ENCODE measurements at regions not wholly inside any gene's neighbourhood (a gene's known extent, or its start where the extent isn't known, plus 50 kb on each side); places are given as distances from the start of the nearest gene placed in this dataset.
"Not testable (repeated sequence)": the region's sequence is repeated elsewhere in the genome, so short reads cannot be mapped to it uniquely, and the experiment has no call there.

- no peak for DNase-seq
Measured at GRCh38 chr5:174481737-174482136, 242.6 kb upstream of the MSX2 start.

- DNase-seq = no peak
Measured at GRCh38 chr5:174482607-174483024, 241.8 kb upstream of the MSX2 start.

GRCh38 chr5:174483411-174483810 lies 241.0 kb upstream of the MSX2 start:
- DNase-seq = no peak

- no peak for DNase-seq
Measured at GRCh38 chr5:174489215-174489614, 235.2 kb upstream of the MSX2 start.

GRCh38 chr5:174489920-174490597 lies 234.3 kb upstream of the MSX2 start:
- DNase-seq = no peak

GRCh38 chr5:174490728-174491127 lies 233.7 kb upstream of the MSX2 start:
- DNase-seq = no peak

- no peak for DNase-seq
Measured at GRCh38 chr5:174491265-174491664, 233.1 kb upstream of the MSX2 start.

GRCh38 chr5:174491761-174492350 lies 232.5 kb upstream of the MSX2 start:
- DNase-seq = no peak

- no peak for DNase-seq
Measured at GRCh38 chr5:174493530-174493929, 230.9 kb upstream of the MSX2 start.

- DNase-seq = not testable (repeated sequence)
Measured at GRCh38 chr5:174497939-174498338, 226.4 kb upstream of the MSX2 start.

GRCh38 chr5:174498575-174498974 lies 225.8 kb upstream of the MSX2 start:
- DNase-seq = not testable (repeated sequence)

GRCh38 chr5:174500636-174501035 lies 223.7 kb upstream of the MSX2 start:
- DNase-seq = no peak

GRCh38 chr5:174501461-174502069 lies 222.8 kb upstream of the MSX2 start:
- peak in 1 of 51 donors; percentile 10 for DNase-seq

- no peak for DNase-seq
Measured at GRCh38 chr5:174503086-174503460, 221.3 kb upstream of the MSX2 start.

- peak in 46 of 51 donors; percentile 4 to 91 (median 48) for DNase-seq
Measured at GRCh38 chr5:174503461-174504265, 220.7 kb upstream of the MSX2 start.

GRCh38 chr5:174504266-174504726 lies 220.1 kb upstream of the MSX2 start:
- DNase-seq = peak in 15 of 51 donors; percentile 4 to 44 (median 17)

GRCh38 chr5:174505621-174506020 lies 218.8 kb upstream of the MSX2 start:
- no peak for DNase-seq

- DNase-seq = not testable (repeated sequence)
Measured at GRCh38 chr5:174510782-174511453, 213.5 kb upstream of the MSX2 start.

- no peak for DNase-seq
Measured at GRCh38 chr5:174511714-174512253, 212.6 kb upstream of the MSX2 start.

- no peak for DNase-seq
Measured at GRCh38 chr5:174514325-174514724, 210.1 kb upstream of the MSX2 start.

- DNase-seq = peak in 22 of 51 donors; percentile 4 to 54 (median 19)
Measured at GRCh38 chr5:174514983-174515394, 209.4 kb upstream of the MSX2 start.

Data from hypothalamus (tissue), 51 donors.